ENCODE measurements at regions not wholly inside any gene's neighbourhood (a gene's known extent, or its start where the extent isn't known, plus 50 kb on each side); places are given as distances from the start of the nearest gene placed in this dataset.
"Not testable (repeated sequence)": the region's sequence is repeated elsewhere in the genome, so short reads cannot be mapped to it uniquely, and the experiment has no call there.

GRCh38 chr7:25069900-25070443 is 55.1 kb downstream of the CYCS start:
- peak; percentile 69 for DNase-seq

GRCh38 chr7:25068502-25069213 is 56.4 kb downstream of the CYCS start:
- DNase-seq: no peak

- DNase-seq: no peak
These were observed 57.1 kb downstream of the CYCS start for GRCh38 chr7:25067726-25068501.

- DNase-seq: no peak
These were observed 58.8 kb downstream of the CYCS start for GRCh38 chr7:25066253-25066652.

- no peak for DNase-seq
These were observed 62.7 kb downstream of the CYCS start for GRCh38 chr7:25062380-25062779.

- peak; percentile 20 for DNase-seq
These were observed 64.5 kb downstream of the CYCS start for GRCh38 chr7:25060487-25061055.

GRCh38 chr7:25059576-25059975 is 65.5 kb downstream of the CYCS start:
- DNase-seq: no peak

GRCh38 chr7:25056368-25056767 is 68.7 kb downstream of the CYCS start:
- DNase-seq: no peak

GRCh38 chr7:25055520-25056220 is 69.4 kb downstream of the CYCS start:
- no peak for DNase-seq

- DNase-seq: no peak
These were observed 70.1 kb downstream of the CYCS start for GRCh38 chr7:25054819-25055519.

GRCh38 chr7:25050223-25050622 is 70.2 kb upstream of the OSBPL3 start:
- DNase-seq: no peak

- DNase-seq: no peak
These were observed 68.5 kb upstream of the OSBPL3 start for GRCh38 chr7:25048444-25048834.

GRCh38 chr7:25047571-25048443 is 67.8 kb upstream of the OSBPL3 start:
- not testable (repeated sequence) for DNase-seq

GRCh38 chr7:25037325-25037724 is 57.3 kb upstream of the OSBPL3 start:
- DNase-seq: no peak

GRCh38 chr7:25035274-25035673 is 55.3 kb upstream of the OSBPL3 start:
- no peak for DNase-seq

GRCh38 chr7:25034136-25034535 is 54.2 kb upstream of the OSBPL3 start:
- no peak for DNase-seq

GRCh38 chr7:25032774-25033743 is 53.1 kb upstream of the OSBPL3 start:
- DNase-seq: no peak

- DNase-seq: no peak
These were observed 51.5 kb upstream of the OSBPL3 start for GRCh38 chr7:25031432-25031831.

GRCh38 chr7:25031007-25031406 is 51.0 kb upstream of the OSBPL3 start:
- no peak for DNase-seq

Data from NCI-H82 (cell line).